D721Med (cell line): ENCODE measurements at regions not wholly inside any gene's neighbourhood (a gene's known extent, or its start where the extent isn't known, plus 50 kb on each side); places are given as distances from the start of the nearest gene placed in this dataset.

Source experiments
- DNase-seq: peaks from one replicate; pipeline ENCODE4 v3.0.0; 2011; ENCODE audit warnings: low spot score; ENCODE audit not compliant: insufficient read length
- FAIRE-seq: peaks from 2 replicates; lab custom pipeline; 2011; peaks lifted over from hg19 to GRCh38; lab: Jason Lieb, UNC
- CTCF ChIP-seq: IDR thresholded peaks from 2 replicates; pipeline ENCODE4 v1.5.1; 2012; ENCODE audit warnings: mild to moderate bottlenecking, control low read depth; ENCODE audit not compliant: insufficient read depth; ENCODE audit errors: missing control alignments

- FAIRE-seq = no peak
- no peak for DNase-seq
- no peak for TF ChIP-seq CTCF
These were observed 92.0 kb upstream of the ASIC2 start for GRCh38 chr17:33385133-33385532.

DNA sequence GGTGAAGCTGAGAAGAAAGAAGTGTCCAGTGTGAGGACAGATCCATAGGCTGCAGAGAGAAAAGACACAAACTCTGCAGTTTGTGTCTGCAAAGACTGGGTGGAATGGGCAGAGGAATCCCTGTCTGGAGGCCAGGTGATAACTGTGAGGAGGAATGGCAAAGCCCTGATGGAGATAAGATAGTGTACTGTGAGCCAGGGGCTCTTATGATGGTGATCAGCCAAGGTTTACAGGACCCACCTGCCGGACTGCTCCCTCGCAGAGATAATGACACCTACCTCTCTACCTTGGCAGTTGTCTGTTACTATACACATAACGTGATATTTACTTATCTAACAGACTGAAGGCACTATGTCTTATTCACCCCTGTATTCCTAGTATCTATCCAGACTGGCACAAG lies 92.6 kb upstream of the ASIC2 start:
- FAIRE-seq (no peak), DNase-seq (no peak)
- no peak for TF ChIP-seq CTCF

GRCh38 chr17:33387406-33387805 lies 94.3 kb upstream of the ASIC2 start:
- DNase-seq = no peak
- TF ChIP-seq CTCF = no peak
- FAIRE-seq = no peak

GRCh38 chr17:33389504-33390135 lies 96.5 kb upstream of the ASIC2 start:
- TF ChIP-seq CTCF = no peak
- DNase-seq = no peak
- no peak for FAIRE-seq

- FAIRE-seq (no peak), DNase-seq (no peak)
- TF ChIP-seq CTCF = no peak
These were observed 97.5 kb upstream of the ASIC2 start for GRCh38 chr17:33390479-33391176.

DNA sequence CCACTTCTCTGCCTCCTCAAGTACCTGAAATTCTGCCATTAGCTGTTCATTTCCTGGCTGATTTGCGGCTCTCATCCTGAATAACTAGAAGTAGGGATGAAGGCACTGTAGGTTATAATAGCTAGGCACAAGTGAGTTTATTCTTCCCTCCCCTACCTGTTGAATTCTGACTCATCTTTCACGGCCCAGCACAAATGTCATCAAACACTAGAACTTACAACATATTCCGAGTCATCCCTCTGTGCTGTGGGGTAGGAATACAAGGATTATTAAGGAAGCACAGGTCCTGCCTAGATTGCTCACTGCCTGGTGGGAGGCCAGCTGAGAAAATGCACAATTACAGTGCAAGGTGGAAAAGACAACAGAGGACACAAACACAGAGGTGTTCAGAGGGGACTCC lies 103.7 kb upstream of the ASIC2 start:
- no peak for FAIRE-seq
- no peak for TF ChIP-seq CTCF
- no peak for DNase-seq

DNA sequence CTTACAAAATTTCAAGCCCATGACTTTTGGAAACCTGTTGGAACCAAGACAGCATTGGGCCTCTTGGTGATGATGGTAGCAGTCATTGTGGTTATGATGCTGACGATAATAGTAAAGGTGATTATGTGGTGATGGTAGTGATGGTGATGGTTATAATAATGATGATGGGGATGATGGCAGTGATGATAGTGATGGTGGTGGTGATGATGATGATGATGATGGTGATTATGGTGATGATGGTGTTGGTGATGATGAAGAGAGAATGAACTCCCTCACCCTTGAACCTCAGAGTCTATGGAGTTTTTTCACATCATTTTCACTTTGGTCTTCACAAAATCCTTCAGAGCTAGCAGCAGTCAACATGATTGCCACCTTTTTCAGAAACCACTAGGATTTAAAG lies 105.3 kb upstream of the ASIC2 start:
- FAIRE-seq (no peak), DNase-seq (no peak)
- TF ChIP-seq CTCF = no peak
